Liver (tissue), 8 donors: ENCODE measurements at regions not wholly inside any gene's neighbourhood (a gene's known extent, or its start where the extent isn't known, plus 50 kb on each side); places are given as distances from the start of the nearest gene placed in this dataset.

Experiments used
- DNase-seq: peaks from one replicate; pipeline ENCODE4 v3.0.0-alpha.2; 2017; ENCODE audit warnings: low spot score
- H3K27ac ChIP-seq, 2 donors: one replicate each; pipeline ENCODE4 v1.7.0; 2013; ENCODE audit warnings: inconsistent platforms in 2 of 2, low read length in 2 of 2, control low read depth in 1 of 2, low read depth in 1 of 2, mild to moderate bottlenecking in 1 of 2
- H3K27me3 ChIP-seq, 4 donors: one replicate each; pipeline versions ENCODE4 v1.6.1 to v1.7.0; 2013; ENCODE audit warnings: low read length in 3 of 4, inconsistent platforms in 1 of 4, mild to moderate bottlenecking in 1 of 4, moderate library complexity in 1 of 4; ENCODE audit not compliant: control insufficient read depth in 4 of 4, insufficient read depth in 4 of 4
- H3K36me3 ChIP-seq, 4 donors: one replicate each; pipeline versions ENCODE4 v1.6.1 to v1.7.0; 2013; ENCODE audit warnings: low read length in 3 of 4, mild to moderate bottlenecking in 3 of 4, low read depth in 1 of 4, moderate library complexity in 1 of 4; ENCODE audit not compliant: control insufficient read depth in 4 of 4, insufficient read depth in 3 of 4
- H3K4me1 ChIP-seq, 4 donors: one replicate each; pipeline versions ENCODE4 v1.6.1 to v1.7.0; 2013; ENCODE audit warnings: low read length in 3 of 4, mild to moderate bottlenecking in 3 of 4, moderate library complexity in 1 of 4; ENCODE audit not compliant: control insufficient read depth in 4 of 4, insufficient read depth in 4 of 4
- H3K4me3 ChIP-seq, 3 donors: one replicate each; pipeline versions ENCODE4 v1.6.1 to v1.7.0; 2013; ENCODE audit warnings: low read length in 3 of 3, control low read depth in 1 of 3, low read depth in 1 of 3, mild to moderate bottlenecking in 1 of 3
- H3K9ac ChIP-seq, 2 donors: one replicate each; pipeline ENCODE4 v1.7.0; 2013; ENCODE audit warnings: low read length in 2 of 2, mild to moderate bottlenecking in 2 of 2, moderate library complexity in 2 of 2, control low read depth in 1 of 2, low read depth in 1 of 2
- H3K9me3 ChIP-seq, 4 donors: one replicate each; pipeline versions ENCODE4 v1.6.1 to v1.7.0; 2013; ENCODE audit warnings: low read length in 3 of 4; ENCODE audit not compliant: control insufficient read depth in 4 of 4
- ATF3 ChIP-seq: IDR thresholded peaks from 2 replicates; pipeline ENCODE4 v1.6.1; 2016; ENCODE audit warnings: antibody characterized with exemption
- CTCF ChIP-seq: fragments of 150-350 bp; IDR thresholded peaks from 2 replicates; pipeline ENCODE4 v1.5.1; 2017; ENCODE audit warnings: improper control_type of control experiment, low read depth, low read length; ENCODE audit not compliant: missing input control
- EGR1 ChIP-seq, 2 donors: IDR thresholded peaks; 2 replicates each; pipeline ENCODE4 v1.6.1; 2016 to 2018; ENCODE audit warnings: antibody characterized with exemption in 2 of 2, low read depth in 2 of 2
- FOXA1 ChIP-seq: IDR thresholded peaks from 2 replicates; pipeline ENCODE4 v1.6.1; 2016; ENCODE audit warnings: antibody characterized with exemption
- FOXA2 ChIP-seq: IDR thresholded peaks from 2 replicates; pipeline ENCODE4 v1.6.1; 2016; ENCODE audit warnings: antibody characterized with exemption
- GABPA ChIP-seq, 2 donors: IDR thresholded peaks in 1 of 2; conservative IDR thresholded peaks in 1 of 2; 2 replicates each; pipeline ENCODE4 v1.6.1; 2016; ENCODE audit warnings: antibody characterized with exemption in 2 of 2, mild to moderate bottlenecking in 1 of 2, moderate library complexity in 1 of 2
- HNF4A ChIP-seq, 2 donors: conservative IDR thresholded peaks; 2 replicates each; pipeline ENCODE4 v1.6.1; 2016; ENCODE audit warnings: antibody characterized with exemption in 2 of 2, mild to moderate bottlenecking in 2 of 2
- HNF4G ChIP-seq: IDR thresholded peaks from 2 replicates; pipeline ENCODE4 v1.6.1; 2016; ENCODE audit warnings: antibody characterized with exemption
- JUND ChIP-seq, 2 donors: IDR thresholded peaks; 2 replicates each; pipeline ENCODE4 v1.6.1; 2016; ENCODE audit warnings: antibody characterized with exemption in 2 of 2
- MAX ChIP-seq: IDR thresholded peaks from 2 replicates; pipeline ENCODE4 v1.6.1; 2016; ENCODE audit warnings: antibody characterized with exemption
- NR2F2 ChIP-seq: IDR thresholded peaks from 2 replicates; pipeline ENCODE4 v1.6.1; 2016; ENCODE audit warnings: antibody characterized with exemption
- RAD21 ChIP-seq, 2 donors: IDR thresholded peaks; 2 replicates each; pipeline ENCODE4 v1.6.1; 2016; ENCODE audit warnings: antibody characterized with exemption in 2 of 2, mild to moderate bottlenecking in 2 of 2
- REST ChIP-seq: IDR thresholded peaks from 2 replicates; pipeline ENCODE4 v1.6.1; 2016; ENCODE audit warnings: antibody characterized with exemption, mild to moderate bottlenecking
- RXRA ChIP-seq, 2 donors: IDR thresholded peaks; 2 replicates each; pipeline ENCODE4 v1.6.1; 2017 to 2018; ENCODE audit warnings: antibody characterized with exemption in 2 of 2, mild to moderate bottlenecking in 1 of 2
- SP1 ChIP-seq: IDR thresholded peaks from 2 replicates; pipeline ENCODE4 v1.6.1; 2018; ENCODE audit warnings: antibody characterized with exemption, mild to moderate bottlenecking
- TAF1 ChIP-seq: conservative IDR thresholded peaks from 2 replicates; pipeline ENCODE4 v1.6.1; 2016; ENCODE audit warnings: antibody characterized with exemption, mild to moderate bottlenecking
- YY1 ChIP-seq: IDR thresholded peaks from 2 replicates; pipeline ENCODE4 v1.6.1; 2016; ENCODE audit warnings: antibody characterized with exemption, mild to moderate bottlenecking
- ZBTB33 ChIP-seq: IDR thresholded peaks from 2 replicates; pipeline ENCODE4 v1.6.1; 2016; ENCODE audit warnings: antibody characterized with exemption
- WGBS: extraction: QIAGEN DNeasy Blood & Tissue Kit; methylation state at CpG from one replicate; pipeline ENCODE4 v1.1.7; 2013; 5-methylcytosine and 5-hydroxymethylcytosine counted together
- donor health status: healthy.
- donor health status: healthy.
- donor health status: healthy.
- donor health status: healthy.
- donor health status: healthy.

GRCh38 chr10:33618196-33618595, 283.7 kb upstream of the NRP1 start:
- Histone ChIP-seq H3K9ac (no peak overlapping the region), H3K9me3 (no peaks in the 10 kb centered on the region), H3K36me3 (no peaks in the 10 kb centered on the region), H3K27ac (no peak overlapping the region), H3K27me3 (no peaks in the 10 kb centered on the region), H3K4me1 (no peaks in the 10 kb centered on the region), H3K4me3 (no peak overlapping the region)
- TF ChIP-seq GABPA (IDR thresholded peaks at IDR 0.05 in 1 of 2, conservative IDR thresholded peaks at IDR 0.05 in 1 of 2) (no peak), REST (no peak), YY1 (no peak), RAD21 (IDR thresholded peaks at IDR 0.05) (no peak), NR2F2 (no peak), JUND (IDR thresholded peaks at IDR 0.05) (no peak), EGR1 (IDR thresholded peaks at IDR 0.05; ENCODE audit: low read depth in 2 of 2) (no peak), SP1 (no peak), CTCF (no peak), FOXA2 (no peak), HNF4A (conservative IDR thresholded peaks at IDR 0.05) (no peak), FOXA1 (no peak), TAF1 (no peak), HNF4G (no peak), MAX (no peak), ZBTB33 (no peak), RXRA (IDR thresholded peaks at IDR 0.05) (no peak), ATF3 (no peak)
- no peak for DNase-seq
- WGBS: 88% methylated on average over 2 of the region's 2 CpGs
